Erythroblast (primary cell): ENCODE measurements at regions not wholly inside any gene's neighbourhood (a gene's known extent, or its start where the extent isn't known, plus 50 kb on each side); places are given as distances from the start of the nearest gene placed in this dataset.

Experiments
- GATA1 ChIP-seq: IDR thresholded peaks from 2 replicates; pipeline ENCODE4 v1.6.1; 2011; ENCODE audit warnings: low read depth, mild to moderate bottlenecking, control low read depth, low read length, moderate library complexity
- POLR2A ChIP-seq: IDR thresholded peaks from 2 replicates; pipeline ENCODE4 v1.6.1; 2011; ENCODE audit warnings: mild to moderate bottlenecking, low read length

DNA sequence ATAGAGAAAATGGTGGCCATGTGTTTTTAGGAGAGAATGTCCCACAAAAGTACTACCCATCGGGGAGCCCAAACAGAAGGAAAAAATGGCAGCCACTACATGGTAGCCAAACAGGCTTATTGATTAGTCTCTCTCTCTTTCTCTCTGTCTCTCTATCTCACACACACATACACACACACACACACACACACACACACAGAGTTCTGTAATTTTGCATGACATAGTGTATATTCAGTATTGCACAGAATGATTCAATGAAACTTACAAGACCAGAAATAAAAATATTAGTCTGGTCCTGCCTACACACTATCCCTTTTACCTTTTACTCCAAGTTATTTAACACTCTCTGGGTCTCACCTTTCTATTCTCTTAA is 124.8 kb upstream of the SLC39A10 start:
- TF ChIP-seq POLR2A (no peak), GATA1 (no peak)
